ENCODE measurements at regions not wholly inside any gene's neighbourhood (a gene's known extent, or its start where the extent isn't known, plus 50 kb on each side); places are given as distances from the start of the nearest gene placed in this dataset.

GRCh38 chr14:42079911-42080310, 473.2 kb downstream of the LRFN5 start:
- Mint-ChIP-seq H3K4me1 (ENCODE audit: low read depth, unreplicated experiment) (no peaks in the 10 kb centered on the region), H3K4me3 (ENCODE audit: unreplicated experiment) (no peak overlapping the region), H3K27ac (ENCODE audit: unreplicated experiment) (no peak overlapping the region), H3K27me3 (ENCODE audit: insufficient read depth, unreplicated experiment) (no peaks in the 10 kb centered on the region), H3K9me3 (ENCODE audit: unreplicated experiment) (no peaks in the 10 kb centered on the region), H3K36me3 (ENCODE audit: insufficient read depth, unreplicated experiment) (no peaks in the 10 kb centered on the region)
- H3K4me3 ChIP-seq (ENCODE audit: low read depth, low read length): no peak overlapping the region
- no peak for DNase-seq
- ChIA-PET CTCF (no interaction called here), POLR2A (no interaction called here)
- H3K9me3 ChIP-seq: no peaks in the 10 kb centered on the region
- no peaks in the 10 kb centered on the region for H3K4me1 ChIP-seq
- no peaks in the 10 kb centered on the region for H3K36me3 ChIP-seq (ENCODE audit: control insufficient read depth, insufficient read depth, low read length)
- no TSS peak for BruUV-seq (replicated peaks)
- TF ChIP-seq, protein P1, sequence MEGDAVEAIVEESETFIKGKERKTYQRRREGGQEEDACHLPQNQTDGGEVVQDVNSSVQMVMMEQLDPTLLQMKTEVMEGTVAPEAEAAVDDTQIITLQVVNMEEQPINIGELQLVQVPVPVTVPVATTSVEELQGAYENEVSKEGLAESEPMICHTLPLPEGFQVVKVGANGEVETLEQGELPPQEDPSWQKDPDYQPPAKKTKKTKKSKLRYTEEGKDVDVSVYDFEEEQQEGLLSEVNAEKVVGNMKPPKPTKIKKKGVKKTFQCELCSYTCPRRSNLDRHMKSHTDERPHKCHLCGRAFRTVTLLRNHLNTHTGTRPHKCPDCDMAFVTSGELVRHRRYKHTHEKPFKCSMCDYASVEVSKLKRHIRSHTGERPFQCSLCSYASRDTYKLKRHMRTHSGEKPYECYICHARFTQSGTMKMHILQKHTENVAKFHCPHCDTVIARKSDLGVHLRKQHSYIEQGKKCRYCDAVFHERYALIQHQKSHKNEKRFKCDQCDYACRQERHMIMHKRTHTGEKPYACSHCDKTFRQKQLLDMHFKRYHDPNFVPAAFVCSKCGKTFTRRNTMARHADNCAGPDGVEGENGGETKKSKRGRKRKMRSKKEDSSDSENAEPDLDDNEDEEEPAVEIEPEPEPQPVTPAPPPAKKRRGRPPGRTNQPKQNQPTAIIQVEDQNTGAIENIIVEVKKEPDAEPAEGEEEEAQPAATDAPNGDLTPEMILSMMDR (IDR thresholded peaks at IDR 0.05; ENCODE audit: insufficient read depth in 1 of 2, low read depth in 1 of 2, low read length in 1 of 2, severe bottlenecking in 1 of 2, unreplicated experiment in 1 of 2): no peak
- intact Hi-C loops (cut with micrococcal nuclease; ENCODE audit: unreplicated experiment): no loop called here
- H3K27me3 ChIP-seq (replicated peaks; ENCODE audit: control insufficient read depth, insufficient read depth, low read length): no peaks in the 10 kb centered on the region

DNA sequence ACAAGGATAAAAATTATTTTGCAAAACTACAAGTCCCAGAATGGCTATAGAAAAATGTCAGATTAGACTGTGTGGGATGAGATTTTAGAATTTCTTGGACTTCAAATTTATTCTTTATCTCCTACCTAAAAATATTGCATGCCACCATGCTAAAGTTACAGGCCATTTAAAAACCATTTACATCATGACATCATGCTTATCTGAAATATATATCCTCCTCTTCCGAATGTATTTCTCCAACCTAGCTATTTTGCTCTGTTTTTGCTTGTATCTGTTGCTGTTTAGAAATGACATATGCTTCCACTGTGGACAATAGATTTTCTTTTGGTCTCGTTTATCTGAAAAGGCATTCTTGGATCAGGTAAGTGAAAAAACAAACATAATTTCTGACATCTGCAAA, 471.7 kb downstream of the LRFN5 start:
- no peaks in the 10 kb centered on the region for H3K36me3 ChIP-seq (ENCODE audit: control insufficient read depth, insufficient read depth, low read length)
- H3K27ac Mint-ChIP-seq (ENCODE audit: unreplicated experiment): no peak overlapping the region
- no peaks in the 10 kb centered on the region for H3K36me3 Mint-ChIP-seq (ENCODE audit: insufficient read depth, unreplicated experiment)
- POLR2A ChIA-PET: no interaction called here
- no peak for DNase-seq
- no peaks in the 10 kb centered on the region for H3K9me3 Mint-ChIP-seq (ENCODE audit: unreplicated experiment)
- no peak overlapping the region for H3K4me3 Mint-ChIP-seq (ENCODE audit: unreplicated experiment)
- no peaks in the 10 kb centered on the region for H3K9me3 ChIP-seq
- TF ChIP-seq, protein P1 (IDR thresholded peaks at IDR 0.05; ENCODE audit: insufficient read depth in 1 of 2, low read depth in 1 of 2, low read length in 1 of 2, severe bottlenecking in 1 of 2, unreplicated experiment in 1 of 2): no peak
- no peaks in the 10 kb centered on the region for H3K4me1 Mint-ChIP-seq (ENCODE audit: low read depth, unreplicated experiment)
- no TSS peak for BruUV-seq (replicated peaks)
- H3K27me3 Mint-ChIP-seq (ENCODE audit: insufficient read depth, unreplicated experiment): no peaks in the 10 kb centered on the region
- intact Hi-C loops (cut with micrococcal nuclease; ENCODE audit: unreplicated experiment): no loop called here
- no peaks in the 10 kb centered on the region for H3K27me3 ChIP-seq (replicated peaks; ENCODE audit: control insufficient read depth, insufficient read depth, low read length)
- H3K4me3 ChIP-seq (ENCODE audit: low read depth, low read length): no peak overlapping the region
- CTCF ChIA-PET: no interaction called here
- H3K4me1 ChIP-seq: no peaks in the 10 kb centered on the region

DNA sequence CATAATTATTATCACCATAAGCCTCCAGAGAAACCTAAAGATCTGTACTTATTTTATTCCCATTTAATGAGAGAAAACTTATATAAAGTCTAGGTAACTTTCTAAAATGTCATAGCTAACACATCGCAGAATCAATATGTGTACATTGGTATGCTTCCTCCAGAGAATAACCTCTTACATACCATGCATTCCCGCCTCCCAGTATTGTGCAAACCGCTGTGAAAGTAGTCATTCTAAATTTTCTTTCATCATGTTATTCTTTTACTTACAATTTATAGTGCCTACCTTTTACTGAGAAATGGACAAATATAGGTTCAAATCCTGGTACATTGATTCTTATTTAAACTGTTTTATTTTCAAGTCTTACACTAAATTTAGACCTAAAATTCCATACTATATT, 463.4 kb downstream of the LRFN5 start:
- TF ChIP-seq, protein P1 (IDR thresholded peaks at IDR 0.05; ENCODE audit: insufficient read depth in 1 of 2, low read depth in 1 of 2, low read length in 1 of 2, severe bottlenecking in 1 of 2, unreplicated experiment in 1 of 2): no peak
- no peak overlapping the region for H3K27ac Mint-ChIP-seq (ENCODE audit: unreplicated experiment)

More for the DNA sequence above, 463.4 kb downstream of the LRFN5 start:
- Mint-ChIP-seq H3K27me3 (ENCODE audit: insufficient read depth, unreplicated experiment) (peaks cover 2% of the 10 kb centered on the region), H3K4me3 (ENCODE audit: unreplicated experiment) (no peak overlapping the region), H3K9me3 (ENCODE audit: unreplicated experiment) (no peaks in the 10 kb centered on the region), H3K36me3 (ENCODE audit: insufficient read depth, unreplicated experiment) (no peaks in the 10 kb centered on the region), H3K4me1 (ENCODE audit: low read depth, unreplicated experiment) (no peaks in the 10 kb centered on the region)
- Histone ChIP-seq H3K36me3 (ENCODE audit: control insufficient read depth, insufficient read depth, low read length) (no peaks in the 10 kb centered on the region), H3K9me3 (no peaks in the 10 kb centered on the region), H3K27me3 (replicated peaks; ENCODE audit: control insufficient read depth, insufficient read depth, low read length) (no peaks in the 10 kb centered on the region), H3K4me1 (no peaks in the 10 kb centered on the region), H3K4me3 (ENCODE audit: low read depth, low read length) (no peak overlapping the region)
- POLR2A ChIA-PET: no interaction called here
- intact Hi-C loops (cut with micrococcal nuclease; ENCODE audit: unreplicated experiment): no loop called here
- CTCF ChIA-PET: no interaction called here
- DNase-seq: no peak
- no TSS peak for BruUV-seq (replicated peaks)

Measured in Caco-2 (cell line).